ENCODE measurements at regions not wholly inside any gene's neighbourhood (a gene's known extent, or its start where the extent isn't known, plus 50 kb on each side); places are given as distances from the start of the nearest gene placed in this dataset.

DNA sequence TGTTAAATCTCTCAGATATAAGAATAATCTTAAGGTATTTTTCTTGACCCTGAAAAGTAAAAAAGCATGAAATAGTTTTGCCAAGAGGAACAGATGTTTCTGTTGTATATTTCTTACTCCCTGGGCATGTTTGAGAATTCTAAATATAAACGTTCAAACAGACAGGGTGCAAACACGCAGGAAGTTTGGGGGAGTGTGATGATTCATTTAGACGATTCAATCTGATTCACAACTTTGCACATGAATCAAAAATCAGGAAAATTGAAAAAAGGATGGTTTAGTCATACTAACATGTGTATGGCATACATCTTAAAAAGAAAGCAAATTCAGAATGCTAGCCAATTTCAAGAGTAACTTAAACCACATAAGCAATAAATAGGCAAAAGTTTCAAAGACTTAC, 340.3 kb upstream of the GRID2 start:
- no peak for TF ChIP-seq POLR2A (IDR thresholded peaks at IDR 0.05)
- TF ChIP-seq, protein P1, sequence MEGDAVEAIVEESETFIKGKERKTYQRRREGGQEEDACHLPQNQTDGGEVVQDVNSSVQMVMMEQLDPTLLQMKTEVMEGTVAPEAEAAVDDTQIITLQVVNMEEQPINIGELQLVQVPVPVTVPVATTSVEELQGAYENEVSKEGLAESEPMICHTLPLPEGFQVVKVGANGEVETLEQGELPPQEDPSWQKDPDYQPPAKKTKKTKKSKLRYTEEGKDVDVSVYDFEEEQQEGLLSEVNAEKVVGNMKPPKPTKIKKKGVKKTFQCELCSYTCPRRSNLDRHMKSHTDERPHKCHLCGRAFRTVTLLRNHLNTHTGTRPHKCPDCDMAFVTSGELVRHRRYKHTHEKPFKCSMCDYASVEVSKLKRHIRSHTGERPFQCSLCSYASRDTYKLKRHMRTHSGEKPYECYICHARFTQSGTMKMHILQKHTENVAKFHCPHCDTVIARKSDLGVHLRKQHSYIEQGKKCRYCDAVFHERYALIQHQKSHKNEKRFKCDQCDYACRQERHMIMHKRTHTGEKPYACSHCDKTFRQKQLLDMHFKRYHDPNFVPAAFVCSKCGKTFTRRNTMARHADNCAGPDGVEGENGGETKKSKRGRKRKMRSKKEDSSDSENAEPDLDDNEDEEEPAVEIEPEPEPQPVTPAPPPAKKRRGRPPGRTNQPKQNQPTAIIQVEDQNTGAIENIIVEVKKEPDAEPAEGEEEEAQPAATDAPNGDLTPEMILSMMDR (IDR thresholded peaks at IDR 0.05): no peak
- no peak for TF ChIP-seq EP300 (IDR thresholded peaks at IDR 0.05)
